ENCODE measurements at regions not wholly inside any gene's neighbourhood (a gene's known extent, or its start where the extent isn't known, plus 50 kb on each side); places are given as distances from the start of the nearest gene placed in this dataset.

DNA sequence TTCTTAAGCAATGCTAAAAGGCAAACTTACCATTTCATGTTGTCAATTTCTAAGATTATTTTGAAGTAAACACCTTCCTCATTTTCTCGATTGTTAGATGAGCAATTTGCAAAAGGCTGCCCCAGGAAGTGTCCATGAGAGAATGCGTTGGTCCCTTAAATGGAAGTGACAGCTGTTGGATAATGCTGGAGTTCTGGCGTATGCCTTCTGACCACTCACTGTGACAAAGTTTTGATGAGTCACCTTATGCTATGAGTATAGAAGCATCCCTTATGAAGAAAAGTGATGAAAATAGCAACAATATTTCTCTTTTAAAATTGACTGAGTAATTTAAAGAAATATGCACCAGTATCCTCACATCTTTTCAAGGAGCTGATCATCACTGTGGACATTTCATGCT lies 1497.5 kb downstream of the DPP10 start:
- H3K27ac ChIP-seq: no peak overlapping the region
- intact Hi-C loops (cut with DNase I): no loop called here
- no peaks in the 10 kb centered on the region for H3K36me3 ChIP-seq
- TF ChIP-seq POLR2A (IDR thresholded peaks at IDR 0.05): no peak
- TF ChIP-seq, protein P1, sequence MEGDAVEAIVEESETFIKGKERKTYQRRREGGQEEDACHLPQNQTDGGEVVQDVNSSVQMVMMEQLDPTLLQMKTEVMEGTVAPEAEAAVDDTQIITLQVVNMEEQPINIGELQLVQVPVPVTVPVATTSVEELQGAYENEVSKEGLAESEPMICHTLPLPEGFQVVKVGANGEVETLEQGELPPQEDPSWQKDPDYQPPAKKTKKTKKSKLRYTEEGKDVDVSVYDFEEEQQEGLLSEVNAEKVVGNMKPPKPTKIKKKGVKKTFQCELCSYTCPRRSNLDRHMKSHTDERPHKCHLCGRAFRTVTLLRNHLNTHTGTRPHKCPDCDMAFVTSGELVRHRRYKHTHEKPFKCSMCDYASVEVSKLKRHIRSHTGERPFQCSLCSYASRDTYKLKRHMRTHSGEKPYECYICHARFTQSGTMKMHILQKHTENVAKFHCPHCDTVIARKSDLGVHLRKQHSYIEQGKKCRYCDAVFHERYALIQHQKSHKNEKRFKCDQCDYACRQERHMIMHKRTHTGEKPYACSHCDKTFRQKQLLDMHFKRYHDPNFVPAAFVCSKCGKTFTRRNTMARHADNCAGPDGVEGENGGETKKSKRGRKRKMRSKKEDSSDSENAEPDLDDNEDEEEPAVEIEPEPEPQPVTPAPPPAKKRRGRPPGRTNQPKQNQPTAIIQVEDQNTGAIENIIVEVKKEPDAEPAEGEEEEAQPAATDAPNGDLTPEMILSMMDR (IDR thresholded peaks at IDR 0.05): no peak
- H3K4me3 ChIP-seq: no peak overlapping the region
- H3K27me3 ChIP-seq: no peaks in the 10 kb centered on the region
- WGBS, 2 donors: 72 to 76% methylated on average over 3 of the region's 3 CpGs
- no peaks in the 10 kb centered on the region for H3K4me1 ChIP-seq
- H3K9me3 ChIP-seq: no peaks in the 10 kb centered on the region
- no peak for DNase-seq

- no peak for TF ChIP-seq POLR2A (IDR thresholded peaks at IDR 0.05)
- TF ChIP-seq, protein P1 (IDR thresholded peaks at IDR 0.05): no peak
- Histone ChIP-seq H3K4me3 (no peak overlapping the region), H3K36me3 (no peaks in the 10 kb centered on the region), H3K27me3 (no peaks in the 10 kb centered on the region), H3K4me1 (no peaks in the 10 kb centered on the region), H3K9me3 (no peaks in the 10 kb centered on the region), H3K27ac (no peak overlapping the region)
- no peak for DNase-seq
- intact Hi-C loops (cut with DNase I): no loop called here
- 53 to 71% methylated on average over 5 of the region's 5 CpGs for WGBS, 2 donors
These were observed 1500.4 kb downstream of the DPP10 start for GRCh38 chr2:115942800-115943199.

- intact Hi-C loops (cut with DNase I): no loop called here
- Histone ChIP-seq H3K27me3 (no peaks in the 10 kb centered on the region), H3K27ac (no peak overlapping the region), H3K4me1 (no peaks in the 10 kb centered on the region), H3K9me3 (no peaks in the 10 kb centered on the region), H3K4me3 (no peak overlapping the region), H3K36me3 (no peaks in the 10 kb centered on the region)
- no peak for DNase-seq
- 69 to 83% methylated on average over 1 of the region's 1 CpG for WGBS, 2 donors
- TF ChIP-seq, protein P1 (IDR thresholded peaks at IDR 0.05): no peak
- no peak for TF ChIP-seq POLR2A (IDR thresholded peaks at IDR 0.05)
These were observed 1503.9 kb downstream of the DPP10 start for GRCh38 chr2:115946341-115946740.

DNA sequence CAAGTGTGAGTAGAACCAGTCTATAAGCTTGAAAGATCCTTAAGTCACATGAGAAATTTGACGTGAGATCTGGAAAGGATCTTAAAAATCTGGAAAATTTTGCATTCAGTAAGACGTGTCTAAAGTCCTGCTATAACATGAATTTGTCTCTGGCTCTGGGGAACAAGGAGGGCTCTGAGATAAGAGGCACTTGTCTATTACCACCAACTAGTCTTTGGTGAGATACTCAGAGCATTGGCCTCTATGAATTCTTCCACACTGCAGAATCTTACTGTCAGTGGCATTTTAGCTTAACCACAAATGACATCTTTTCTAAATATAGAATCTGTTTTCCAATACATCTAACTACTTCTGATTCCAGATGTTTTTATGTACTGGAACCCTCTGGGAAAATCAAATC lies 1504.5 kb downstream of the DPP10 start:
- WGBS, 2 donors: 73 to 82% methylated on average over 2 of the region's 2 CpGs
- H3K36me3 ChIP-seq: no peaks in the 10 kb centered on the region
- H3K27me3 ChIP-seq: no peaks in the 10 kb centered on the region
- H3K4me3 ChIP-seq: no peak overlapping the region
- TF ChIP-seq, protein P1 (IDR thresholded peaks at IDR 0.05): no peak
- no peak for TF ChIP-seq POLR2A (IDR thresholded peaks at IDR 0.05)
- no peaks in the 10 kb centered on the region for H3K4me1 ChIP-seq
- H3K27ac ChIP-seq: no peak overlapping the region
- no peak for DNase-seq
- intact Hi-C loops (cut with DNase I): no loop called here
- no peaks in the 10 kb centered on the region for H3K9me3 ChIP-seq

- H3K4me1 ChIP-seq: no peaks in the 10 kb centered on the region
- intact Hi-C loops (cut with DNase I): no loop called here
- no peaks in the 10 kb centered on the region for H3K36me3 ChIP-seq
- DNase-seq: no peak
- H3K27ac ChIP-seq: no peak overlapping the region
- TF ChIP-seq, protein P1 (IDR thresholded peaks at IDR 0.05): no peak
- no peak for TF ChIP-seq POLR2A (IDR thresholded peaks at IDR 0.05)
- H3K9me3 ChIP-seq: peaks cover 0 to 7% (median 0%) of the 10 kb centered on the region in 3 donors
- no peaks in the 10 kb centered on the region for H3K27me3 ChIP-seq
- no peak overlapping the region for H3K4me3 ChIP-seq
- 7 to 28% methylated on average over 1 of the region's 1 CpG for WGBS, 2 donors
These were observed 1534.5 kb downstream of the DPP10 start for GRCh38 chr2:115976916-115977315.
